Fibroblast of skin of left quadriceps (primary cell): ENCODE measurements at regions not wholly inside any gene's neighbourhood (a gene's known extent, or its start where the extent isn't known, plus 50 kb on each side); places are given as distances from the start of the nearest gene placed in this dataset.
"Not testable (repeated sequence)": the region's sequence is repeated elsewhere in the genome, so short reads cannot be mapped to it uniquely, and the experiment has no call there.

Source experiments
- DNase-seq, 2 experiments: peaks; one replicate each; pipeline ENCODE4 v3.0.0-alpha.2; 2013; ENCODE audit warnings: low read depth in 2 of 2

GRCh38 chr22:26968859-26969523, 311.6 kb downstream of the MIAT start:
- DNase-seq, result no peak

DNA sequence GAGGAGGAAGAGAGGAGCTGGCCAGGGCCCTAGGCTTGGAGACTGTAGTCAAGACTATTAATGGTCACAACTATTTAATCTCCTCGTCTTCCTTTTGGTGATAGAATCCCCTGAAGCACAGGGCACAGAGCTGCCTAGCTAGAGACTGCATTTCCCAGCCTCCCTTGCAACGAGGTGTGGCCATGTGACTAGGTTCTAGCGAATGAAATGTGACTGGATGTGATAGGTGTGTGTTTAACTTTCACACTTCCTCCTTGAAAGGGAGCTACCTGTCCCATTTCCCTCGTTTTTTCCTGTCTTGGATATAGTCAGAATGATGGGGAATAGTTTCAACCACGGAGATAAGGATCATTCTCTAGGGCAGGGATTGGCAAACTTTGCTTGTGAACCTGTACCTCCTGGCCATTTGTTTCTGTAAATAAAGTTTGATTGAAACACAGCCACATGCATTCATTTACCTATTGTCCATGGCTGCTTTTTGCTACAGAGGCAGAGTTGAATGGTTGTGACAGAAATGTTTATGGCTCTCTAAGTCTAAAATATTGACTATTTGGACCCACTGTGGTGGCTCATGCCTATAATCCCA, 313.5 kb downstream of the MIAT start:
- no peak for DNase-seq

DNA sequence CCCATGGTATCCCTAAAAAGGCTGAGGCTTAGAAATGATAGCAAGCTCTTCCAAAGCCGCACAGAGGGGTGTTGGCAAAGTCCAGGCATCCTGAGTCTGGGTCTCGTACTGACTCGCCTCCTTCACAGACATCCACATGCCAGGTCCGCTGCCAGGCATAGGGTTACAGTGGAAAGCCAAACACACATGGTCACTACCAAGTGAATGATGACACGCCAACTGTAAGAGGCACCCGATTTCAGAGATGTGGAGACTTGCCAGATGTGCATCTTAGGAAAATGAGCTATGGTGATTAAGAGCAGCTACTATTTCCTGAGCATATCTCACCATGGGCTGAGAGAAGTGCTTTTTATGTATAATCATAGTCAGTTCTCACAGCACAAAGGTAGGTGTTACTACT, 314.9 kb downstream of the MIAT start:
- no peak for DNase-seq

DNA sequence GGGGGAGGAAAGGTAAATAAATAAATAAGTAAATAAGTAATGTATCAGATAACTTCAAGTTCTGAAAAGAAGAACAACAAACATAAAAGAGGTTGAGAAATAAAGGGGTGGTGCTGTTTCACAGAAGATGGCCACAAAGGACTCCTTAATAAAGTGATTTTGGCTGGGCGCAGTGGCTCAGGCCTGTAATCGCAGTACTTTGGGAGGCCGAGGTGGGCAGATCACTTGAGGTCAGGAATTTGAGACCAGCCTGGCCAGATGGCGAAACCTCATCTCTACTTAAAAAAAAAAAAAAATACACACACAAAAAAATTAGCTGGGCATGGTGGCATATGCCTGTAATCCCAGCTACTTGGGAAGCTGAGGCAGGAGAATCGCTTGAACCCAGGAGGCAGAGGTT, 315.5 kb downstream of the MIAT start:
- DNase-seq, result not testable (repeated sequence)

GRCh38 chr22:26974034-26974433, 316.6 kb downstream of the MIAT start:
- no peak for DNase-seq

- no peak for DNase-seq
These were observed 317.8 kb downstream of the MIAT start for GRCh38 chr22:26974914-26975803.

GRCh38 chr22:26975865-26976264, 318.5 kb downstream of the MIAT start:
- DNase-seq, result no peak

- no peak for DNase-seq
These were observed 320.5 kb downstream of the MIAT start for GRCh38 chr22:26977741-26978376.

GRCh38 chr22:26979294-26979693, 321.9 kb downstream of the MIAT start:
- no peak for DNase-seq

DNA sequence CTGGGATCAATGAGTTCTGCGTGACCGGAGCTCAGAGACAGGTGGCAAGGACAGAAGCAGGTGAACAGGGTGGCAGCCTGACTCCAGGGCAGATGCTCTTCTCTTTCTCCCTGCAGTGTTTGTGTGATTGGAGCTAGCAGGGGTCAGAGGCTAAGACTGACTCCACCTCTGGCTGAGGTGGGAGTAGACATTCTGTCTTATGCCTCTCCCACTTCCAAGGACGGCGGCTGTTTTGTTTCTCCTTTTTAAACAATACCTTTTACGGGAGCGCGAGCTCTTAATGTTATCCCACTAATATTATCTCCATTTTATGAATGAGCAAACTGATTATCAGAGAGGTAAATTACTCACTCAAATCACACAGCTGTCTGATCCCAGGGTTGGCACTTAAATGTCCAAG, 323.7 kb downstream of the MIAT start:
- no peak for DNase-seq

DNA sequence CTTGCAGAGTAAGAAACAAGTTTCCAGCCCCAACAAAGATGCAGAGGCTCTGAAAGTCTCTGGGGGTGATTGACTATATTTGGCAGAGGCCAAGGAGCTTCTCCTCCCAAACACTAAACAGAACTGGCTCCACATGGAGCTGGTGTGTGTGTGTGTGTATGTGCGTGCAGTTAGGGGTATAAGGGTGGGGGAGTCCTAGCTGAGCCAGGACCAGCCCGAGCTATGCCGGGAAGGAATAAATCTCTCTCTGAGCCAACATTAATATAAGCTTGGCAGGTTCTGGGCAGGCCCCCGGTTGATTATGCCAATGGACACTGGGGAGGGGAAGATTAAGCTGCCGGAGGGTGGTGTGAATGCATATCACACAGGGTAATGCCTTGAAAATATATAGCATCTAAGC, 324.2 kb downstream of the MIAT start:
- DNase-seq, result peak in 1 of 2 experiments; percentile 29

- DNase-seq, result no peak
These were observed 325.9 kb downstream of the MIAT start for GRCh38 chr22:26983311-26983710.

DNA sequence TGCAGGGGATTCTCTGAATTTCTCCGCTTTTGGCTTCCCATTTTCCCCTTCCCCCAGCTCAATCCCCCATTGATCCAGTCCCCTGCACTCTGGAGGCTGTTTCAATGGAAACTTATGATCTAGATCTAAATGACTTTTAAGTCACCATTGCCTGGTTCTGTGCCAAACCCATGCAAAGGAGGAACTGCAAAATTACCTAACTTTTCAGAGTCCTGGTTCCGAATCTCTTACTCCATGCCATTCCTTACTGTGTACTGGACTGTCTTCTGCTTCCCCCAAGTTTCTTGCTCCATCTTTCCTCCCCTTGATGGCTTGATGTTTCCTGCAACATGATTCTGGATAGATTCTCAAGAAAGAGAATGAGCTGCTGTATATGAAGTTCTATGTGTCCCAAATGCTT, 327.8 kb downstream of the MIAT start:
- no peak for DNase-seq

DNA sequence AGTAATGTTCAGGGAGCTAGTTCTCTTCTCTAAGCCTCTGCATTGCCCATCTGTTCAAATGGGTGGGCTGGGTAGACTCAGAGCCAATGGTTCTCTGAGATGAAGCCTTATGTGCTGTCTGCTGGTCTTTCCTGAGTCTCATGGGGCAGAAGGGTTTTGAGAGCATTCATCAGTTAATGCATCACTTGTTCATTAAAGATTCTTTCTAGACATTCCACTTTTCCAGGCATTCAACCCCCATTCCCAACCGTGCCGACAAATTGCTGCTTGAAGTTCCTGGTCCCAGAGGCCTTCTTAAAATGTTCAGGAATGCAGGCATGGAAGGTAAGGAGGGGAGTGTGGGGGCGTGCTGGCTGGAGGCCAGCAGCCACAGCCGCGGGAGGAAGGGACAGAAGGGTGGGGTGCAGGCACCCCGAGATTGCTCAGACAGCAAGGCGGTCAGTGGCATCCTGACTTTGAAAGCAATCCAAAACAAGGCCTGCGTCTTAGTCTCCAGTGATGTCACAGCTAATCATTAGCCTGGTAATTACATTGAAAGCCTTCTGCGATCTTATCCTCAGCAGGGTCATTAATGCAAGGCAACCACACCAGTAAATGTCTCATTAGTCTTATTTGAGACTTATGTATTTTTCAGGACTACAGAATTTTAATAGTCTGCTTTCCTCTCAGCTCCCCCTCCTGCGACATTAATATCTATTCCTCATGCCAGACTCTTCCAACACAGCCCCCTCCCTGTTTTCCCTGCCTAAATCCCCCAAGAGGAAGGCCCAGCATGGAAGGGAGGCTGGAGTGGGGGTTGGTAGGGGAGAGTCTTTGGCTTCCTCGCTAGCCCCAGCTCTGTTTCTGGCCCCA, 328.8 kb downstream of the MIAT start:
- peak; percentile 75 to 76 for DNase-seq

DNA sequence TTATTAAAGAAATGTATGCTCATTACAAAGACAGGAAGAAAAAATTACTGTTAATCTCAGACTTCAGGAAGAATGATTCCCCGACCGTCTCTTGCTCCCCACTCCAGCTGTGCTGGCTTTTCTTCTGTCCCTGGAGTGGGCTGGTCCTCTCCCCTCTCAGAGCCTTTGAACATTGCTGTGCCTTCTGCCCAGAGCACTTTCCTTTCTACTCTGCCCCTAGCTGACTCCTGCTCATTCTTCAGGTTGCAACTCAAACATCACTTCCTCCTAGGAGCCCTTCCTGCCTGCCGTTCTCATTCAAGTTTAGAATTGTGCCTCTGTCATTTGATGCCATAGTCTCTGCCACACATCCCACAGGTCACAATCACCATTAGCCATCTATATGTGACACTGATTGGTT, 329.5 kb downstream of the MIAT start:
- DNase-seq, result no peak

DNA sequence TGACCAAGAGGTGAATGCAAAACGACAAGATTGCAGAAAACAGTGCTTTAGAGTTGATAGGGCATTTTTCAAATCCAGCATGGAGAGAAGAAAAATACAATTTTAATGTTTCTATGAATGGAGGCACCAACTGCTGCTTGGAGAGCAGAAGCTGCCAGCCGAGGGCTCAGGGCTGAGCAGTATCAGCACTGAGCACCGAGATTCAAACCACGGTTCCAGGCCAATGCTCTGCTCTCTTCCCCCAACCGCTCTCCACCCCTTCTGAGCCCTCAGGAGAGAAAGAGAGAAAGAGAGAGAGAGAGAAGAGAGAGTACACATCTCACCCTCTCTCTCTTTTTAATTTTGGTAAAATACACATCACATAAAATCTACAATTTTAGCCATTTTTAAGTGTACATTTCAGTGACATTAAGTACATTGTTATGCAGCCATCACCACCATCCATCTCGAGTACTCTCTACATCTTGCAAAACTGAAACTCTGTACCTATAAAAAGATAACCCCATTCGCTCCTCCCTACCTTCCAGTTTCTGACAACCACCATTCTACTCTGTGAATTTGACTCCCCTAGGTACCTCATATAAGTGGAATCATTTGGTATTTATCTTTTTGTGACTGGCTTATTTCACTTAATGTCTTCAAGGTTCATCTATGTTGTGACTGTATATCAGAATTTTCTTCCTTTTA, 333.3 kb downstream of the MIAT start:
- DNase-seq, result no peak

GRCh38 chr22:26992556-26992955, 335.2 kb downstream of the MIAT start:
- no peak for DNase-seq

- DNase-seq, result no peak
These were observed 336.5 kb downstream of the MIAT start for GRCh38 chr22:26993886-26994285.

DNA sequence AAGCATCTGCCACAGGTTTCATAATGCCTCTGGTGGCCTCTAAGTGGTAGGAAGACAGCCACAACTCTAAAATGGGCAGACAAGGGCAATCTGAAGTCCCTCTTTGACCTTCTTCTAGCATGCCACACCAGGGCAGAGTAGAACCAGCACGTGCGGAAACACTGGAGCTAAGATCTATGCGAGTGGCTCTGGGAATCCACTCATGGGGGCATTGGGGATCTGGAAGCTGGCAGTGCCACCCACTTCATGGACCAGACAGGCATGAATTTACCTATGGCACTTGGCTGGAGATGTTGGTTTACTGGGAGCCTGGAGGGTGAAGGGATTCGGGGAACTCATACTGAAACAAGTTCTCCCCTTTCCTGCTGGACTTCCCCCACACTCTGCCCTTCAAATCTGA, 337.4 kb downstream of the MIAT start:
- DNase-seq, result no peak

- DNase-seq, result no peak
These were observed 337.8 kb downstream of the MIAT start for GRCh38 chr22:26995235-26995634.

DNA sequence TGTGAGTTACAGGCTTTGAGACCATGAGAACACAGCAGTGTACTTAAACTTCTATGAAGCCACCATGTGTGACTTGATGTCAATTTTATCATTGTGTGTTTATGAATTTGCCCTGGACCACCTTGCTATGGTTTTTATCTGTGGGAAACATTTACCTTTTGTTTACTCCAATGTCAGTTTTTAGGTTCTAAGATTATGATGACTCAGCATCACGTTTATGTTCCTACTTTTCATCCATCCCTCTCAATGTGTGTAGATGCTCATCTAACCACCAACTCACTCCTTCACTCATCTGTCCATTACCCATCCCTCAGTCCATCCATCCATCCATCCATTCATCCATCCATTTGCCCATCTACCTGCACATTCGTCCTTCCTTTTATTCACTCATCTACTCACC, 338.8 kb downstream of the MIAT start:
- no peak for DNase-seq
